ENCODE measurements at regions not wholly inside any gene's neighbourhood (a gene's known extent, or its start where the extent isn't known, plus 50 kb on each side); places are given as distances from the start of the nearest gene placed in this dataset.

GRCh38 chr14:101071493-101071906, 168.0 kb upstream of the RTL1 start:
- H3K9ac ChIP-seq (ENCODE audit: low read depth, low read length): no peak overlapping the region
- no peaks in the 10 kb centered on the region for H3K79me2 ChIP-seq (ENCODE audit: insufficient read depth, low read length)
- H2AFZ ChIP-seq (ENCODE audit: low read depth, low read length): no peak overlapping the region
- H3K4me2 ChIP-seq (ENCODE audit: insufficient read depth, low read length): no peak overlapping the region
- no peaks in the 10 kb centered on the region for H4K20me1 ChIP-seq (ENCODE audit: insufficient read depth, low read length)
- no peaks in the 10 kb centered on the region for H3K4me1 ChIP-seq (ENCODE audit: insufficient read depth, low read length)
- TF ChIP-seq EZH2 (IDR thresholded peaks at IDR 0.05; ENCODE audit: borderline replicate concordance, low read depth, low read length, severe bottlenecking) (no peak), CTCF (IDR thresholded peaks at IDR 0.05; ENCODE audit: borderline replicate concordance, extremely low read depth, low read length, poor library complexity, severe bottlenecking) (no peak)
- H3K36me3 ChIP-seq (ENCODE audit: insufficient read depth, low read length): no peaks in the 10 kb centered on the region
- DNase-seq (peak; percentile 2), ATAC-seq (ENCODE audit: insufficient read depth, low read depth) (no peak)
- no peak overlapping the region for H3K4me3 ChIP-seq (ENCODE audit: low read depth in 1 of 2, low read length in 2 of 2)
- no peak overlapping the region for H3K27ac ChIP-seq (ENCODE audit: low read length)
- H3K27me3 ChIP-seq (ENCODE audit: insufficient read depth, low read length, poor library complexity): no peaks in the 10 kb centered on the region
- H3K9me3 ChIP-seq (ENCODE audit: insufficient read depth, low read length, severe bottlenecking): no peaks in the 10 kb centered on the region

- no peak for TF ChIP-seq EZH2 (IDR thresholded peaks at IDR 0.05; ENCODE audit: borderline replicate concordance, low read depth, low read length, severe bottlenecking)
- no peak overlapping the region for H3K4me3 ChIP-seq (ENCODE audit: low read depth in 1 of 2, low read length in 2 of 2)
- ATAC-seq (ENCODE audit: insufficient read depth, low read depth): no peak
- H3K36me3 ChIP-seq (ENCODE audit: insufficient read depth, low read length): no peaks in the 10 kb centered on the region
- H3K9ac ChIP-seq (ENCODE audit: low read depth, low read length): no peak overlapping the region
- no peak overlapping the region for H3K4me2 ChIP-seq (ENCODE audit: insufficient read depth, low read length)
- no peaks in the 10 kb centered on the region for H4K20me1 ChIP-seq (ENCODE audit: insufficient read depth, low read length)
- no peak for DNase-seq
- no peak overlapping the region for H3K27ac ChIP-seq (ENCODE audit: low read length)
- no peaks in the 10 kb centered on the region for H3K27me3 ChIP-seq (ENCODE audit: insufficient read depth, low read length, poor library complexity)
- H2AFZ ChIP-seq (ENCODE audit: low read depth, low read length): no peak overlapping the region
- H3K79me2 ChIP-seq (ENCODE audit: insufficient read depth, low read length): no peaks in the 10 kb centered on the region
- H3K9me3 ChIP-seq (ENCODE audit: insufficient read depth, low read length, severe bottlenecking): no peaks in the 10 kb centered on the region
- H3K4me1 ChIP-seq (ENCODE audit: insufficient read depth, low read length): no peaks in the 10 kb centered on the region
Measured at GRCh38 chr14:101072070-101072469, 168.5 kb upstream of the RTL1 start.

GRCh38 chr14:101072531-101072930, 169.0 kb upstream of the RTL1 start:
- Histone ChIP-seq H3K27me3 (ENCODE audit: insufficient read depth, low read length, poor library complexity) (peaks cover 1% of the 10 kb centered on the region), H4K20me1 (ENCODE audit: insufficient read depth, low read length) (no peaks in the 10 kb centered on the region), H3K4me3 (ENCODE audit: low read depth in 1 of 2, low read length in 2 of 2) (no peak overlapping the region), H3K27ac (ENCODE audit: low read length) (no peak overlapping the region), H3K9me3 (ENCODE audit: insufficient read depth, low read length, severe bottlenecking) (no peaks in the 10 kb centered on the region), H3K4me2 (ENCODE audit: insufficient read depth, low read length) (no peak overlapping the region), H3K79me2 (ENCODE audit: insufficient read depth, low read length) (no peaks in the 10 kb centered on the region), H3K4me1 (ENCODE audit: insufficient read depth, low read length) (no peaks in the 10 kb centered on the region), H3K9ac (ENCODE audit: low read depth, low read length) (no peak overlapping the region), H2AFZ (ENCODE audit: low read depth, low read length) (no peak overlapping the region), H3K36me3 (ENCODE audit: insufficient read depth, low read length) (no peaks in the 10 kb centered on the region)
- DNase-seq: peak; percentile 2
- TF ChIP-seq EZH2 (IDR thresholded peaks at IDR 0.05; ENCODE audit: borderline replicate concordance, low read depth, low read length, severe bottlenecking) (no peak), CTCF (IDR thresholded peaks at IDR 0.05; ENCODE audit: borderline replicate concordance, extremely low read depth, low read length, poor library complexity, severe bottlenecking) (no peak)
- no peak for ATAC-seq (ENCODE audit: insufficient read depth, low read depth)

- no peak overlapping the region for H3K9ac ChIP-seq (ENCODE audit: low read depth, low read length)
- H3K4me3 ChIP-seq (ENCODE audit: low read depth in 1 of 2, low read length in 2 of 2): no peak overlapping the region
- ATAC-seq (ENCODE audit: insufficient read depth, low read depth) (no peak), DNase-seq (peak; percentile 8)
- no peaks in the 10 kb centered on the region; the same call in 1 of the 2 replicates for H3K4me1 ChIP-seq (ENCODE audit: insufficient read depth, low read length)
- H2AFZ ChIP-seq (ENCODE audit: low read depth, low read length): no peak overlapping the region
- no peak for TF ChIP-seq CTCF (IDR thresholded peaks at IDR 0.05; ENCODE audit: borderline replicate concordance, extremely low read depth, low read length, poor library complexity, severe bottlenecking)
- TF ChIP-seq EZH2 (IDR thresholded peaks at IDR 0.05; ENCODE audit: borderline replicate concordance, low read depth, low read length, severe bottlenecking): no peak
- H3K9me3 ChIP-seq (ENCODE audit: insufficient read depth, low read length, severe bottlenecking): no peaks in the 10 kb centered on the region
- no peaks in the 10 kb centered on the region for H3K79me2 ChIP-seq (ENCODE audit: insufficient read depth, low read length)
- no peak overlapping the region for H3K27ac ChIP-seq (ENCODE audit: low read length)
- H3K27me3 ChIP-seq (ENCODE audit: insufficient read depth, low read length, poor library complexity): peaks cover 4% of the 10 kb centered on the region
- H3K36me3 ChIP-seq (ENCODE audit: insufficient read depth, low read length): no peaks in the 10 kb centered on the region
- no peak overlapping the region for H3K4me2 ChIP-seq (ENCODE audit: insufficient read depth, low read length)
- H4K20me1 ChIP-seq (ENCODE audit: insufficient read depth, low read length): no peaks in the 10 kb centered on the region
Measured at GRCh38 chr14:101072945-101073597, 169.5 kb upstream of the RTL1 start.
